DMS114 treated with DMSO at 0.1 percent for 48 hours (cell line): ENCODE measurements at regions not wholly inside any gene's neighbourhood (a gene's known extent, or its start where the extent isn't known, plus 50 kb on each side); places are given as distances from the start of the nearest gene placed in this dataset.
"Not testable (repeated sequence)": the region's sequence is repeated elsewhere in the genome, so short reads cannot be mapped to it uniquely, and the experiment has no call there.

Source experiments
- DNase-seq: peaks from one replicate; lab custom pipeline; 2025; ENCODE audit not compliant: unreplicated experiment; lab: John Stamatoyannopoulos, UW

- no peak for DNase-seq
Observed at GRCh38 chr17:77085926-77086432, 54.8 kb upstream of the SEC14L1 start.

GRCh38 chr17:77086433-77087010 lies 54.2 kb upstream of the SEC14L1 start:
- DNase-seq = peak; percentile 58

DNA sequence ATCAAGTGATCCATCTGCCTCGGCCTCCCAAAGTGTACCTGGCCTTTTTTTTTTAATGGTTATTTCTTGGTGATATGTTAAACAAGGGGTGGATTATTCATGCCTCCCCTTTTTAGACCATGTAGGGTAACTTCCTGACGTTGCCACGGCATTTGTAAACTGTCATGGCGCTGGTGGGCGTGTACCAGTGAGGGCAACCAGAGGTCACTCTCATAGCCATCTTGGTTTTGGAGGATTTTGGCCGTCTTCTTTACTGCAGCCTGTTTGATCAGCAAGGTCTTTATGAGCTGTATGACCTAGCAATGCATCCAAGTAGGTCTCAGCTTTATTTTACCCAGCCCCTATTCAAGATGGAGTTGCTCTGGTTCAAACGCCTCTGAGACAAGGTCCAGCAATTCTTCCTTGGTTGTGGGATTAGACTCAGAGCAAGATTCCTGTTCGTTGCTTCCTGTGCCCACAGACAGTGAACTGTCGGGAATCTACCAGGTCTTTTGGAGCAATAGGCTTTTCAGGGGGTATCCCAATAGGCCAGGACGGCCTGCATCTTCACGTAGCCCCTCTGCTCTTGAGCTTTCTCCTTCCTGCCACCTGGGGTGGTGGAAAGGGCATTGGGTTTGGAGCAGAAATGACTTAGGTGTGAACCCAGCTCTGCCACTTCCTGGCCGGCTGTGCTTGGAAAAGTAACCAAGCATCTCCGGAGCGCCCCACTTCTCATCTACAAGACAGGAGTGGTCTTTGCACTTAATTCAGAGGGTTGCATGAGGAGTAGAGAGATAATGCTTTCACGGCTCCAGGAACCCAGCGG lies 52.9 kb upstream of the SEC14L1 start:
- no peak for DNase-seq

DNA sequence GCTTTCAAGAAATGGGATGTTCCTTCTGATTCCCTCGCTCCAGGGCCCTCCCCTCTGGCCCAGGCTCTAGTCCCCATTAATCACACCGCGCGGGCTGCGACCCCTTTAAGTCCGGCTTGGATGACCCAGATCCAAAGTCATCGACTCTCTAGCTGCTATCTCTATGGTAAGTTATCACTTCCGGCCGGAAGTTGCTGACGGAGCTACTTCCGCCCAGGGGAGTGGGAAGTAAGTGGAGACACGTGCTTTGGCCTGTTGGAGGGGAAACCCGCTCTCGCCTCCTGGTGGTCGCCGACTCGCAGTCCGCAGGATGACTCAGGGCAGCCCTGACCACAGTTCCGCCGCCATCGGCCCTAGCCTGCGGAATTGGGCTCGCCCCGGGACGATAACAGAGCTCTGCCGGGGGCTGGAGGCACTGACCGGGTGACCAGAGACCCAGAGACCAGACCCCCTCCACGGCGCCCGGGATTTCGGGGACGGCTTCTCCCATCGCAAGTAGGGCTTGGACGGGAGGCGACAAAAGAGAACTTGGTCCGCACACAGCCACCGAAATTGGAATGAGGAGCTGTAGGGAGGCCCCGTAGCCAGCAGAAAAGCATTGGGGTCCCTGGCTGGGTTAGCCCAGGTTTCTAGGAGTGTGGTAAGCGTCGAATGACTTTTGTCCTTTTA lies 52.2 kb upstream of the SEC14L1 start:
- peak; percentile 70 for DNase-seq

GRCh38 chr17:77089124-77089490 lies 51.7 kb upstream of the SEC14L1 start:
- no peak for DNase-seq

GRCh38 chr17:77089949-77090348 lies 50.8 kb upstream of the SEC14L1 start:
- not testable (repeated sequence) for DNase-seq

GRCh38 chr17:77090476-77090875 lies 50.3 kb upstream of the SEC14L1 start:
- DNase-seq = no peak
